Pulmonary artery endothelial cell (primary cell): ENCODE measurements at regions not wholly inside any gene's neighbourhood (a gene's known extent, or its start where the extent isn't known, plus 50 kb on each side); places are given as distances from the start of the nearest gene placed in this dataset.

ENCODE experiments used
- DNase-seq: peaks from one replicate; pipeline ENCODE4 v3.0.0-alpha.2; 2011; ENCODE audit warnings: low read depth, low spot score

DNA sequence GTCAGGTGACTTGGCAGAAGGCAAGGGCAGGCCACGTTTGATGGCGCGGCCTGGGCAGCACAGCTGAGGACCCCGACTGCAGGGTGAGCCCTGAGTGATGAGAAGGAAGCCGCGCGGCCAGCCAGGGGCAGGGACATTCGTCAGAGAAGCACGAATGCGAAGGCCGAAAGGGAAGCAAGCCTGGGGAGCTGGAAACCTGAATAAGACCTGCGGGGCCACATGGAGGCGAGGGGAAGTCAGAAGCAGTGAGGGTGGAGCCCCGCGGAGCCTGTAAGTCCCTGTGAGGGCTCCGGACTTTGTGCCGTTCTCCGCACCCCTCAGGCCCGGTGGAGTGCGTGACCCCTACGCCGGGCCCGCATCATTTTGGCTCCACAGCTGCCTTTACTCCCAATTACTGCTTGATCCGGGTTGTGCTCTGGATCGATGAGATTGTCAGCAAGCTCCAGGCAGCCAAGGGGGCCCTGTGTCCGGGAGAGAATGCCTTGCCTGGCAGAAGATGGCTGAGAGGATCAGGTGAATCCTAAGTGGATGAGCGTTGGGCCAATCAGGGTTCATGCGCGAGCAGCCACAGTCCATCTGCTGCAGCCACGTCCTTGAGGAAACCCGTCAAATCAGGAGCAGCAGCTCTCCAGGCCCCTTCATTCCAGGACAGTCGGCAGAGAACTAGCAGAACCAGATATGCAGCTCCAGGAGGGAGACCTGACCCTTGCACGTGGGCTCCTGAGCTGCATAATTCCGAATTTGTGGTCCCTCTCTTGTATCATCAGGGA is 293.3 kb upstream of the SHH start:
- DNase-seq: no peak

DNA sequence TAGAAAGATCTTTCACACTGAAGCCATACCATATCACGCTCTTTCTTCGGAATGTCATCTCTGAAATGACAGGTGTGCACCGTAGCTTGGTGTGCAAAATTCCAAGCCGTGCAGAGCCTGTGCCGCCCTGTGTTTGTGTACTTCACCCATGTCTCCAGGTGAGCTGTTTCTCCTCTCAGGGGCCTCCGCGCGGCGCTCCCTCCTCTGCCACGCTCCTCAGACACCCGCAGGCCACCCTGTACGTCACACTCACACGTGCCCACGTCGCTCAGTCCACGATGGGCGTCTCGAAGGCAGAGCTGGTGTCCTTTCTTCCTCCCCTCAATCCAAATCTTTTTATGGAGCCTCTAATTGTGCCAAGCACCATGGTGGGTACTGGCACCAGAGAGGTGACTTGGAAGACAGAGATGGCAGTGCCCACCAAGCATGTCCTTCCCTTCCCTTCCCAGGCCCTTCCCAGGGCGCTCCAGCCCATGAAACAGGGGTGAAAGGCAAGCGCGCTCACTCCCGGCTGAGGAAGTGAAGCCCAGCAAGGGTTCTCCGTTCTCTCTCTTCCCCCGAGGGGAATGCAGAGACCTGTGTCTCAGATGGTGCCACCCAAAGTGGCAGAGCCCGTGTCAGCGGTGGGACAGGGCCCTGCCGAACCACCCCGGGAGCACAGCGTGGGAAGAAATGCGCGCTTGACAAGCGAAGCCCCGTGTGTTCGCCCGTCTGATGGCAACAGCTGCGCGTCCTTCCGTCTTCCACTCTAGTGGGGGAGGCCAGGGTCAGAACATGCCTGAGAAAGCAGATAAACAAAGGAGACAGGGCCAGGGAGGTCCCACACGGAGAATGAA is 292.5 kb upstream of the SHH start:
- no peak for DNase-seq

DNA sequence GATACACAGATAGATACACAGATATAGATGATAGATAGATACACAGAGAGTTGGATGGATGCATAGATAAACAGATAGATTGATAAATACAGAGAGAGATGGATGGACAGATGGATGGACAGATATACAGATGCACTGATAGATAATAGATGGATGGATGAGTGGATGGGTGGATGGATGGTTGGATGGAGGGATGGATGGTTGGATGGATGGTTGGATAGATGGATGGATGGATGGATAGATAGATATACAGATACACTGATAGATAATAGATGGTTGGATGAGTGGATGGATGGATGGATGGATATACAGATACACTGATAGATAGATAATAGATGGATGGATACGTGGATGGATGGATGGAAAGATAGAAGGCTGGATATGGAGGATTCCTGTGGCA is 290.0 kb upstream of the SHH start:
- no peak for DNase-seq

DNA sequence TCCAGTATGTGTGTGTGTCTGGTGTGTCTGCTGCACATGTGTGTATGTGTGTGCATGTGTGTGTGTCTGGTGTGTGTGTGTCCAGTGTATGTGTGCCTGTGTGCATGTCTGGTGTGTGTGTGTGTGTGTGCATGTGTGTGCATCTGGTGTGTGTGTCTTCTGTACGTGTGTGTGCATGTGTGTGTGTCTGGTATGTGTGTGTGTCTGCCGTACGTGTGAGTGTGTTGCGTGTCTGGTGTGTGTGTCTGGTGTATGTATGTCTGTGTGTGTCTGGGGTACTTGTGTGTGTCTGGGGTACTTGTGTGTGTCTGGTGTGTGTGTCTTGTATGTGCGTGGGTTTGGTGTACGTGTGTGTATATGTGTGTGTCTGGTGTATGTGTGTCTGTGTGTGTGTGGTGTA is 289.1 kb upstream of the SHH start:
- no peak for DNase-seq

DNA sequence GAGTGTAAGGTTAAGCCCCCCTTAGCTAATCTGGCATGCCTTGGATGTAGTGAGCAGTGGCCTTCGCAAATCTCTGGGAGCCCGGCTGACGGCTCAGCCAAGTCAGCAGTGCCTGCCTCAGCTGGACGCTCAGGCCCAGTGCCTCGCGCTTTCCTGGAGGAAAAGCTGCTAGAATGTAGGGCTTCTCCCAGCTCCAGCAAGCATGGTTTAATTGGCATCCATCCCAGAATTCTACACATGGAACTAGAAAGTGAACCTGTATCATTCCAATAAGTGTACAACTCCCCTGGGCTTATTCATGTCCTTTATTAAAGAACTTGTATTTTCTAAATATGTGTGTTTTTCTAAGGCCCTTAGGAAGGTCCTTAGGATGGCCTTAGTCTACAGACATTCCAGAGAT is 287.8 kb upstream of the SHH start:
- DNase-seq: no peak

DNA sequence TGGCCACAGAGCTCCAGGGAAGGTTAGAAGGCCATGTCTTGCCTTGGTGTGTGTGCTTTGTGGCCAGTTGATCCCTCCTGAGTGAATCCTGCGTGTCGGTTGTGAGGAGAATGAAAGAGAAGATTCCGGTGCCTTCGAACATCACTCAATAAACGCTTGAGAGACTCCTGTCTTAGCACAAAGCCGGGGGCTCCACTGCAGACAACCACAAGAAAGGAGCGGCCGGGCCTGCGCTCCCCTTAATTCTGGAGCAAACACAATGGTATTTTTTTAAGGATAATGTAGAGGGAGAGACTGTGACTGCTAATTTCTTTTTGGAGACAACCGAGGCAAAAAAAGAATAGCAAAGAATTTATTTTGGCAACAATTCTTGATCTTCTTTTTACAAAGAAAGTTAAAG is 286.8 kb upstream of the SHH start:
- no peak for DNase-seq

DNA sequence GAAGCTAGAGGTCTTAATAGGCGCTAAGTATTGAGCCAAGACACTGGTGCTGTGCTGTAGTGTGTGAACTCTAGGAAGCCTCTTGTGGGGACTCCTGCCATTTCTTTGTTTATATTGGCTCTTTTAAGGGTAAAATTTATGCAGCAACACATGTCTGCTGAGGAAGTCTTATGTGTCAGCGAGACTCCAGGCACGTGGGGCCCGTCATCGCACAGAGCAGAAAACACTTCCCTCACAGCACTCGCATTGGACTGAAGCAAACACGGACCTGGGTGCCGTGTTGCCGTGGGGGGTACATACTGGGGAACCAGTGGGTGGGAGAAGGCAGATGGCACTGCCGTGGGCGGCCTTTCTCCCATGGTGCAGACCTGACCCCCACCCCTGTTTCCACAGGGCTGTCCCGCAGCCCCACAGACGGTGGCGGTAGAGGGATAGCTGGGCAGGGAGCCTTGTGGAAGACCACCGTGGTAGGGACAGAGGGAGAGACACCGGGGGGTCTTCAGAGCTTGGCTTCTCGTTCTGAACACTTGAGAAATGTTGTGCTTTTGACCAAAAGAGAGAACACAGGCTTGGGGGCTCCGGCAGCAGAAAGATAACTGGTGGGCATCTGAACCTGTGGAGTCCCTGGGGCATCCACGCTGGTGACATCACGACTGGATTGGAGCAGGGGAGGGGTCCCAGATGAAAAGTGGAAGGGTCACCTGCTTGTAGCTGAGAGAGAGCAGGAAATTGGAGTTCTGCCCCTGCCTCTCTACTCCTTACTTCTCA is 284.7 kb upstream of the SHH start:
- no peak for DNase-seq

DNA sequence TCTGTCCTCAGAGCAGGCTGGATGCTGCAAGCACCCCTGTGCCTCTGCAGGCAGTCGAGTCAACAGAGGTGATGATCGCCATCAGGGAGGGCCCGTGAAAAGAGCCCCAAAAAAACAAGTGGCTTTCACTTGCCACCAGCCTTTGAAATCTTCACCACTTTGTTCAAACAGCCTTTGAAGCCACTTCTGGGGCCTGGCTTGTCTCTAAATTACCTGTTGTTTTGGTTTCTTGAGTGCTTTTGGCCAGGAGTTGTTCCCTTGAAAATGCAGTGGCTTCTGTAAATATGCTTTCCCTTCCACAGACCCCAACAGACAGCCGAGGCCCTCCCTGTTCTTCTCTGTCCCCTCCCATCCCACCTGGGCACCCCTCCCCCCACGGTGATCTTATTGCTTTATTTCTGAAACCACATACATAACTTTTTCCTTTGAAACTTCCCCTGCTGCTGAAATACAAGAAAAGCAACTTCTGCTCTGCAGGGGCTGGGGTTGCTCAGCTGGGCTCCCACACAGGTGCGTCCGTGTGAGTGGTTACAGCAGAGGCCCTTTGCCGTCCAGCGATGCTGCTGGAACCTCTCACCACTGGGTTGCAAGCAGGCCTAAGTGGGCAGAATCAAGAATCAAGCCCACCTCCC is 283.8 kb upstream of the SHH start:
- no peak for DNase-seq

DNA sequence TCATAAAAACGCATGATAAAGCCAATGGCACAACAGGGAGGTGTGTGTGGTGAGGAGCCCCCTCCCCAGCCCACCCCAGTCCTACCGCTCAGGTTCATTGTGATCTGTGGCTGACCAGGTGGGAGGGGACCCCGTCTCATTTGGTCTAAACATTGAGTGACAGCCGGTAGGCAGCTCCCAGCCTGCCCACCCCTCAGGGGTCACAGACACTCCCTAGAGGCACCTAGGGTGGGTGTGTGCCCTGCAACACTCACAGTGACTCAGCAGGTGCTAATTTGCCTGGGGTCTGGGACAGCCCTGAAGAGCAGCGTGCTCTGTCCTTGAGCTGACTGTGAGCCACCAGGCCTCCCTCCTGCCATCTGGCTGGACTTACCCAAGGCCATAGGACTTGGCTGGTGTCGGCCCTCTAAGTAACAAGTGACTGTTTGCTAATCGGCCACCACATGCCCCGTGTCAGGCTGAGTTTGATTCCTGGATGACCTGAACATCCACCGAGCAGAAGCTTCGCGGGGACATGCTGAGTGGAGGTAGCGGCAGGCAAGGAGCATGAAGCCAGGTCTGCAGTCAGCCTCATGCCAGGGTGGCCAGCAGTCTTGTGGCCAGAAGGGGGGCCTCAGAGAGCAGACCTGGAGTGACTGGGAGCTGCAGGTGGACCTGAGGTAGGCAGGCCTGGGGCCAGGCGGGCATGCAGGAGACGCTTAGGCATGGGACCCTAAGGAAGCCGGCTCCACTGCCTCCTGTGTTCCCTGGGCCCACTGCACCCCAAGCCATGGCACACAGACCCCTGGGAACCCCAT is 282.3 kb upstream of the SHH start:
- no peak for DNase-seq

DNA sequence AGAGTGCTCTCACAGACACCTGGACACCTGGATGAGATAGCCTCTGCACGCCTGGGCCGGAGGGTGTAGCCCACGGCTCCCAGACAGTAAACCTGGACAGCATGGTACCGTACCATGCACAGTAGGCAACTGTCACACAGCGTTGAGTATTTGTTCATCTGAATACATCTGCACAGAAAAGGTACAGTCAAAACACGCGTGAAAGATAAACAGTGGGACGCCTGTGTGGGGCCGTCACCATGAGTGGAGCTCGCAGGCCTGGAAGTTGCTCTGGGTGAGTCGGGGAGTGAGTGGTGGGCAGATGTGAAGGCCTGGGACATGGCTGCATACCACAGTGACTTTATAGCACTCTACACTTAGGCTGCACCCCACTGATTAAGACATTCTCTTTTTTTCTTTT is 280.0 kb upstream of the SHH start:
- no peak for DNase-seq

DNA sequence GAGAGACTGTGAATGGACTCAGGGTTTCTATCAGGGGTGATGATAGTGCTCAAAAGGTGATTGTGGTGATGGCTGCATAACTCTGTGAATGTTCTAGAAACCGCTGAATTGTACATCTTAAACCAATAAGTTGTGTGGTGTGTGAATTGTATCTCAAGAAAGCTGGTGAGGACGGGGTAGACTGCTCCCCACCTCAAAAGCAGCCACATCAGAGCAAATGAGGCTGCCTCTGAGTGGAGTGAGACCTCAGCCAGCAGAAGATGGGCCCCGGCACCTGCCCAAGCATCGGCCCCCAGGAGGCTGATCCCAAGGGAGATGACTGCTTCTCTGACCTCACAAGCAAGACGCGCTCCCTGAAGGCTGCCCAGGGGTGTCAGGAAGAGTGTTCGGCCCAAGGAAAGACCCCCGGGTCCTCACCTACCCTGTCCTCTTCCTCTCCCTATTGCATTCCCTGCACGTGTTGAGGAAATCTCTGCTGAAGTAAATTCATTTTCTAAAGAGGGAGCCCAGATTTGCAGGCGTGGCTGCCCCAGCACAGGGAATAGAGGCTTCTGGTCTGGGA is 279.3 kb upstream of the SHH start:
- no peak for DNase-seq

DNA sequence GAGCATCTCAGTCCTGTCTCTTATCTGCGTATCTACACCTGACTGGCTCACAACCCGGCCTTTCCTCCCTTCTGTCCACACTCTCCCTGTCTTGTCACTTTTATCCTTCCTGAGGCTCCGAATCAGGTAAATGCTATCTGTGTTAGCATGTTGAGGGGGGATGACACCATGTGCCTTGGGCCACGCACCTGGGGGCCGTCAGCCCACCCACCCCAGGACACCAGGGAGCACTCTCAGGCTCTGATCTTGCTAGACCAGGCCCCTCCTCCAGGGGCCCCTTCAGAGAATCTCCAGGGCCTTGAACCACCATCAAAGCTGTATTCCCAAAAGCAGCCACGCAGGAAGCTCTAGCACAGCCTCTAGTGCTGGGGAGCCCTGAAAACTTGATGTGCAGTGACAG is 278.7 kb upstream of the SHH start:
- no peak for DNase-seq

DNA sequence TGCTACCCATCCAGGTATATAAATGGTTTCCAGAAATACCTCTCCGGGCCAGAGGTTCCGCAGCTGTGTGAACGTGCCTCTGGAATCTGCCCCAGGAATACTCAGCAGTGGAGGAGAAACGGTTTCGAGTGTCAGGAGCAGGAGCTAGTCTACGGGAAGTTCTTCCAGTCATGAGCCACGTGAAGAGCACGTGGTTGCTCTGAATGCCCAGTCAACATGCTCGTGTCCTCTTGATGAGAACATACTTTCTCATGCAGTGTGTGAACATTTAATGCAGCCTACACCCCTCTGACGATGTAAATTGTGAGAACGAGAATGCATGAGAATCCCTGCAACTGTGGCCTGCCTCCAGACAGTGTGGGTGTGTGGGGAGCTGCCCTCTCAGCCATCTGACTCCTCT is 277.0 kb upstream of the SHH start:
- DNase-seq: no peak

DNA sequence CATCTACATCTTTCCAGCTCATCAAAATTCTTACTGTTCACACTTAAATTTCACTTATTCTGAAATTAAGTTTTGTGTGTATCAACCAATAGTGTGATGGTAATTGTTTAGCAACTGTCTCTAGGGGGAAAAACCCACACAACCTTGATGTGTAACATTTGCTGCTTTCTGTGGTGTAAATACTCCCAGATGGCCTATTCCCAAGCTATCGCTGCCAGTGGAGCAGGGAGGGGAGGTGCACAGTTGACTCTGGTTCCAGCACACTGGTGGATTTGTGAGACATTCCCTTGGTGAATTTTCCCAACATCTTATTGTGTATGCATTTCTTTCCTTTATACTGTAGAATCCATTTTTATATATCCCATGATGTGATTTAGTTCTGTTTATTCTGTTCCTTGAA is 275.9 kb upstream of the SHH start:
- DNase-seq: no peak

DNA sequence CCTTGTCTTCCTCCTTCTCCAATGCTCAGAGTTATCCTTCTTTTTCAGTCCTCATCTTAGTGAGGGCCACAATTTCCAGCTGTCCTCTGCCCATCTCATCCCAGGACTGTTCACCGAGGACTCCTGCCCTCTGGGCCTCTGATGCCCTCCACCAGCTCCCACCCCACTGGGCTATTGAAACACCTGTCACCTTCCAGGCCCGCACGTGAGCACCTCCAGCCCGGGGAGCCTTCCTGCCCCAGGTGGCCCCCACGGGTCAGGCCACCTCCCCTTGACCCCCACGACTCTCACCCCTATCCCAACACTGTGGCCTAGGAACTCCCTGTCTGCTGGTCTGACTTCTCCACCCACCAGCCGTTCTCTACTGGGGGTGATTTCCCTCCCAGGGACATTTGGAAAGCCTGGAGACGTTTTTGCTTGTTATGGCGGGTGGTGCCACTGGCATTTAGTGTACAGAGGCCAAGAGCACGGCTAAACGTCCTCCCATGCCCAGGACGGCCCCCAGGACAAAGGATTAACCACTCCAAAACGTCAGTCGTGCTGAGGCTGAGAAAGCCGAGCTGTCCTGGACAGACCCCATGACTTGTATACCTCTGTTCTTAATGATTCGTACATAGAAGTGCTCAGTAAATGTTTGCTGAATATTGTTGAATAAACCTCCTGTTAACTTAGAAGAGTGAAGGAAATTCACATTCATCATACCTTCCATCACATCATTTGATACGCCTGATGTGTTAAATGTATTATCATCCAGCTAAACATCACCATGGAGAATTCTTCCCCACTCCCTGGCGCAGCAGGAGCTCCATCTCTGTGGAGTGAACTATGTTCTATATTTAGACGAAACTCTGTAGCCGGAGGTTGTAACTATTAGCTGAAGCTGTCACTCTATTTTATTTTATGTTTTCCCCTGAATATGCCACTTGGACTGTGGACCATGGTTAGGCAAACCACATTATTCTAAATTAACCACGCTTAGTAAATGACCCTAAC is 270.1 kb upstream of the SHH start:
- DNase-seq: no peak

DNA sequence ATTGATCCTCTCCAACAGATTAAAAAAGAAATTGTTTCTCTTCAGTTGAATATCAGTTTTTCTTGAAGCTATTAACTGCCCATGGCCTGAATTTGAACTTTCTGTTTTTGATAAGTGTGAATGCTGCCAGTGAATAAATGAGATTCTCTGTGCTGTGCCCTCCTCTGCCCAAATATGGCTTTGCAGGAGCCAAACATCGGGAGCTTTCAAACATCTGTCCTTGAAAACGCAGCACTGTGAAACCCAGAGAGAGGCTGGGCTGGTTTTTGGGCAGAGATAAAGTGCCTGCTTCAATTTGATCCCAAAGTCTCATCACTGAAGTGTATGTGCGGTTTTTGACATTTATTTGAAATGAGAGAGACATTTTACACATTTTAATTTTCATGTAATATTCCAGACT is 268.3 kb upstream of the SHH start:
- DNase-seq: no peak

DNA sequence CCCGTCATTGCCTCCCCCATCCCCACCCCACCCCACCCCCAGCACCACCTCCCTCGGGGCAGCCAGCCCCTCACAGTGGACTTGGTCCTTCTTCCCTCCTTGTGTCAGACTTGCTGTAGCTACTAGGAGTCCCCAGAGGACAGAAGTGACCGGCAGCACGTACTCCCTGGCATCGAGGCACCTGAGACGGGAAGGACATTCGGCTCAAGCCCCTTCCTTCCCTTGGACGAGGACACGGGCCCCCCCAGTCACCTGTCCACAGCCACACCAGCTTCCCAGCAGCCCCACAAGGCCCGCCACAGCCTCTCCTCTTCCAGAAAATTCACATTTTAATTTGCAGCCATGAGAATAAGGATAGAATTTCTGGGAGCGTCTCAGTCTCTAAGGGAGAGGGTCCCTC is 267.8 kb upstream of the SHH start:
- DNase-seq: no peak

DNA sequence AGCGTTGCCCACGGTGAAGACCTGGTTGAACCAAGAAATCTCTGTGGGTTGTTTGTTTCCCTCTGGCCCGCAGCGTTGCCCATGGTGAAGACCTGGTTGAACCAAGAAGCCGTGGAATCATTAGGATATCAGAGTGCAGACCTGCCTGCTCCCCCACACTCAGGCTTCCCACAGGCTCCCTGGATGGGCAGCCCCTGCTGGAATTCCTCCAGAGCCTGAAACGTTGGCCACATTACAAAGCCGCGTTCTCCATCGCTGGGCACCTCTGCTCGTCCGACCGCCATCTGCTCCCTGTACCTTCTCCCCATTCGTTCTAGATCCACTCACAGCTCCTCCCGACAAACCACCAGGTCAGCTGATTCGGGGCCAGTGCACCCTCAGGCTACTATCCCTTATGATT is 266.9 kb upstream of the SHH start:
- no peak for DNase-seq

DNA sequence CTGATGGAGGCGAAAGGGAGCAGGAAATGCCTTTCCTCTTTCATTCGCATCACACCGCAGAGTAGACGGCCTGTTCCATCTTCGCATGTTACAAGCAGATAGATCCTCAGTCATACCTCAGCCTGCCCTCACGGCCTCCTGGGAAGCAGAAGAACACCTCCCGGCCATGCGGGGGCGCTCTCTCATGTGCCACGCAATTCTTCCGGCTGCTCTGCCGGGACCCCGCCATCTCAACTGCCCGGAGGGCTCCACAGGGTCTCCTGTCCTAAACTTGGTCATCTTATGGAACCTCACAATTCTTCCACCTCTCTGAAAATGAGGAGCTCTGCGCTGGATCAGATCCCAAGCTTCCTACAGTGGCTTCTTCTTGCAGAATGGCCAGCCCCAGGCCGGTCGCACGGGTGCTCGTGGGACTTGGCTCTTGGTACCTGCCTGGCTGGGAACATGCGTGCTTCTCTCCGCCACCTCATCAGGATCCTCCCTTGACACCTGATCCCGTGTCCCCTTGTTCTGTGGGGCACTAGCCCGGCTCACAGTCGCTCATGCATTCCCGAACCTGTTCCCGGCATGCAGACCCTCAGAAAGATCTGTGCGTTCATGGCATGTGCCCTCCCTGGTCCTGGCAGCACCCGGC is 262.8 kb upstream of the SHH start:
- DNase-seq: no peak
